CD14-positive monocyte (primary cell): ENCODE measurements at regions not wholly inside any gene's neighbourhood (a gene's known extent, or its start where the extent isn't known, plus 50 kb on each side); places are given as distances from the start of the nearest gene placed in this dataset.

ENCODE experiments used
- DNase-seq, 3 donors: peaks; one replicate each; pipeline ENCODE4 v3.0.0-alpha.2; 2011 to 2022
- H2AFZ ChIP-seq: 2 replicates; pipeline ENCODE4 v1.6.0; 2012; ENCODE audit warnings: mild to moderate bottlenecking, low read depth, low read length, inconsistent platforms; ENCODE audit not compliant: insufficient read depth, poor library complexity, severe bottlenecking
- H3K27ac ChIP-seq, 2 donors: 1 replicate in 1 of 2; 2 replicates in 1 of 2; pipeline ENCODE4 v1.5.1; 2012 to 2013; ENCODE audit warnings: low read length in 2 of 2, control low read depth in 1 of 2, inconsistent platforms in 1 of 2, low read depth in 1 of 2, mild to moderate bottlenecking in 1 of 2
- H3K27me3 ChIP-seq, 2 donors: one replicate each; pipeline versions ENCODE4 v1.6.0 to v1.6.1; 2011 to 2013; ENCODE audit warnings: low read length in 2 of 2; ENCODE audit not compliant: control insufficient read depth in 2 of 2, insufficient read depth in 2 of 2
- H3K36me3 ChIP-seq, 2 donors: replicated peaks in 1 of 2; 1 replicate in 1 of 2; 2 replicates in 1 of 2; pipeline versions ENCODE4 v1.5.1 to v1.6.1; 2012 to 2013; ENCODE audit warnings: low read length in 2 of 2, control low read depth in 1 of 2, inconsistent platforms in 1 of 2, mild to moderate bottlenecking in 1 of 2; ENCODE audit not compliant: insufficient read depth in 2 of 2, control insufficient read depth in 1 of 2
- H3K4me1 ChIP-seq, 2 donors: 1 replicate in 1 of 2; 2 replicates in 1 of 2; pipeline versions ENCODE4 v1.5.1 to v1.6.1; 2012 to 2013; ENCODE audit warnings: low read length in 2 of 2, control low read depth in 1 of 2, inconsistent platforms in 1 of 2, mild to moderate bottlenecking in 1 of 2, moderate library complexity in 1 of 2; ENCODE audit not compliant: insufficient read depth in 2 of 2, control insufficient read depth in 1 of 2
- H3K4me2 ChIP-seq: replicated peaks from 2 replicates; pipeline ENCODE3; 2012; ENCODE audit warnings: low read length, moderate library complexity, mild to moderate bottlenecking; ENCODE audit not compliant: poor library complexity, severe bottlenecking; ENCODE audit errors: extremely low read depth
- H3K4me3 ChIP-seq, 3 experiments: fragments of 200-600 bp in 1 of 3; sonication (generic) in 1 of 3; replicated peaks in 1 of 3; 1 replicate in 2 of 3; 2 replicates in 1 of 3; pipeline ENCODE4 v1.5.1; 2011 to 2013; ENCODE audit warnings: low read length in 3 of 3, mild to moderate bottlenecking in 3 of 3, control low read depth in 2 of 3, low read depth in 2 of 3, inconsistent platforms in 1 of 3, moderate library complexity in 1 of 3
- H3K79me2 ChIP-seq: 2 replicates; pipeline ENCODE4 v1.6.0; 2012; ENCODE audit warnings: mild to moderate bottlenecking, control low read depth, inconsistent platforms, low read length, moderate library complexity; ENCODE audit not compliant: insufficient read depth
- H3K9ac ChIP-seq: 2 replicates; pipeline ENCODE4 v1.6.0; 2017; ENCODE audit warnings: low read length, mild to moderate bottlenecking; ENCODE audit not compliant: insufficient read depth, poor library complexity, severe bottlenecking
- H3K9me3 ChIP-seq, 2 donors: replicated peaks in 1 of 2; 1 replicate in 1 of 2; 2 replicates in 1 of 2; pipeline versions ENCODE4 v1.5.1 to v1.6.1; 2012 to 2013; ENCODE audit warnings: low read length in 2 of 2, control low read depth in 1 of 2; ENCODE audit not compliant: control insufficient read depth in 1 of 2, insufficient read depth in 1 of 2
- H4K20me1 ChIP-seq: 2 replicates; pipeline ENCODE4 v1.6.0; 2012; ENCODE audit warnings: mild to moderate bottlenecking, low read length, control low read depth, moderate library complexity; ENCODE audit not compliant: insufficient read depth
- H3K27ac Mint-ChIP-seq, 7 donors: one replicate each; pipeline ENCODE4 v1.8.0; 2020; ENCODE audit warnings: mild to moderate bottlenecking in 7 of 7, mixed read lengths in 7 of 7, moderate library complexity in 6 of 7, inconsistent platforms in 2 of 7
- H3K27me3 Mint-ChIP-seq, 3 donors: one replicate each; pipeline ENCODE4 v1.8.0; 2021 to 2022; ENCODE audit warnings: low read depth in 3 of 3, mild to moderate bottlenecking in 3 of 3, mixed read lengths in 3 of 3, moderate library complexity in 3 of 3, inconsistent platforms in 1 of 3
- H3K36me3 Mint-ChIP-seq, 2 donors: one replicate each; pipeline ENCODE4 v1.8.0; 2020; ENCODE audit warnings: mixed read lengths in 2 of 2, inconsistent platforms in 1 of 2, mild to moderate bottlenecking in 1 of 2
- H3K4me1 Mint-ChIP-seq: one replicate; pipeline ENCODE4 v1.8.0; 2020; ENCODE audit warnings: mild to moderate bottlenecking, mixed read lengths
- H3K4me3 Mint-ChIP-seq, 2 donors: one replicate each; pipeline ENCODE4 v1.8.0; 2020; ENCODE audit warnings: mild to moderate bottlenecking in 2 of 2, mixed read lengths in 2 of 2, moderate library complexity in 1 of 2
- H3K9me3 Mint-ChIP-seq, 7 donors: one replicate each; pipeline ENCODE4 v1.8.0; 2020 to 2022; ENCODE audit warnings: mixed read lengths in 7 of 7, mild to moderate bottlenecking in 6 of 7, moderate library complexity in 6 of 7, inconsistent platforms in 2 of 7
- whole genome bisulfite sequencing: methylation state at CpG from one replicate; pipeline ENCODE4 v1.1.5; 2013; ENCODE audit warnings: missing lambda C conversion rate; ENCODE audit not compliant: insufficient coverage; 5-methylcytosine and 5-hydroxymethylcytosine counted together
- intact Hi-C, 2 donors: fragments of 100-400 bp; cut with micrococcal nuclease; formaldehyde crosslinking; loops; one replicate each; pipeline versions ENCODE4 v1.15.0 to v1.15.1; 2023
- TF ChIP-seq, protein P1 (sequence below): fragments of 200-600 bp; IDR thresholded peaks from one replicate; pipeline ENCODE4 v1.8.0; 2022; ENCODE audit warnings: antibody characterized with exemption, mild to moderate bottlenecking

DNA sequence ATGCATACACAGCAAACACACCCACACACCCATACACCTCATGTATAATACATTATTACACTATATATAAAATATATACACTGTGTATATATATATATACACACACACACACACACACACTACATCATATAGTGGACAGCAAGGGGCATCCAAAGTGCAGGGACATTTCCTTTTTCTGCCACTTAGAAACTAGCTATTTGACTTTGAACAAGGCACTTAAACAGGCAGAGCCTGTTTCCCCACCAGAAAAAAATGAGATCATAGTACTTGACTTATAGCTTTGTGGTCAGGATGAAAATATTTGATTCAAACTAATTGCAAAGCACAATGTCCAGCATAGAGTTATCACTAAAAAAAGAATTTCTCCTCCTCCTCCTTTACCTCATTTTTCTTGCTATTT is 254.3 kb upstream of the NPVF start:
- intact Hi-C loops, result no loop called here
- Histone ChIP-seq H3K4me1 (no peaks in the 10 kb centered on the region), H3K27ac (no peak overlapping the region)

DNA sequence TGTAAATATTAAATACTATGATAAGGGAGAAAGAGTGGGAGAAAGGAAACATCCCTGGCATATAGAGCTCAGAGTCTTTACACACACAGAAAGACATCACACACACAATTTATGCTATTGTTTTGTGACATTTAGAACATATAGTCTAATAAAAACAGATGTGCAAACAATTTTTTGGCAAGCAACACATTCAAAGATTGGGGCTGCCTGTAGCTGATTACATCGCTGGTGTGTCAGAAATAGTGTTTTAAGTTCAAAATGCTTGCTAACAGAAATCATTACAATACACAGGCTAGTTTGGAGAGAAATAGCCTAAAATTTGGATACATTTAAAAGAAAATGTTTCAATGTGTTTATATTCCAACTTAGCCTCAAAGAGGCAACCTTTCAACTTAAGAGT is 256.7 kb upstream of the NPVF start:
- H3K4me1 ChIP-seq, result no peaks in the 10 kb centered on the region
- intact Hi-C loops, result no loop called here
- H3K79me2 ChIP-seq, result no peaks in the 10 kb centered on the region
- H3K27me3 Mint-ChIP-seq, result peaks cover 0 to 2% (median 0%) of the 10 kb centered on the region in 3 donors
- no peaks in the 10 kb centered on the region for H3K36me3 ChIP-seq
- H3K4me3 Mint-ChIP-seq, result no peak overlapping the region
- no peak overlapping the region for H2AFZ ChIP-seq
- H3K27ac ChIP-seq, result no peak overlapping the region
- WGBS, result no CpG with 5 or more reads among the region's 1 CpG
- peaks cover 0 to 3% (median 0%) of the 10 kb centered on the region in 7 donors for H3K9me3 Mint-ChIP-seq
- H3K4me2 ChIP-seq, result no peak overlapping the region
- no peaks in the 10 kb centered on the region for H3K36me3 Mint-ChIP-seq
- no peak overlapping the region for H3K9ac ChIP-seq
- DNase-seq, result no peak
- H3K27ac Mint-ChIP-seq, result no peak overlapping the region
- H3K27me3 ChIP-seq, result no peaks in the 10 kb centered on the region
- TF ChIP-seq, protein P1, sequence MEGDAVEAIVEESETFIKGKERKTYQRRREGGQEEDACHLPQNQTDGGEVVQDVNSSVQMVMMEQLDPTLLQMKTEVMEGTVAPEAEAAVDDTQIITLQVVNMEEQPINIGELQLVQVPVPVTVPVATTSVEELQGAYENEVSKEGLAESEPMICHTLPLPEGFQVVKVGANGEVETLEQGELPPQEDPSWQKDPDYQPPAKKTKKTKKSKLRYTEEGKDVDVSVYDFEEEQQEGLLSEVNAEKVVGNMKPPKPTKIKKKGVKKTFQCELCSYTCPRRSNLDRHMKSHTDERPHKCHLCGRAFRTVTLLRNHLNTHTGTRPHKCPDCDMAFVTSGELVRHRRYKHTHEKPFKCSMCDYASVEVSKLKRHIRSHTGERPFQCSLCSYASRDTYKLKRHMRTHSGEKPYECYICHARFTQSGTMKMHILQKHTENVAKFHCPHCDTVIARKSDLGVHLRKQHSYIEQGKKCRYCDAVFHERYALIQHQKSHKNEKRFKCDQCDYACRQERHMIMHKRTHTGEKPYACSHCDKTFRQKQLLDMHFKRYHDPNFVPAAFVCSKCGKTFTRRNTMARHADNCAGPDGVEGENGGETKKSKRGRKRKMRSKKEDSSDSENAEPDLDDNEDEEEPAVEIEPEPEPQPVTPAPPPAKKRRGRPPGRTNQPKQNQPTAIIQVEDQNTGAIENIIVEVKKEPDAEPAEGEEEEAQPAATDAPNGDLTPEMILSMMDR, result no peak
- no peak overlapping the region for H3K4me3 ChIP-seq
- no peaks in the 10 kb centered on the region for H3K4me1 Mint-ChIP-seq
- H3K9me3 ChIP-seq, result no peaks in the 10 kb centered on the region
- no peaks in the 10 kb centered on the region for H4K20me1 ChIP-seq

More for the DNA sequence above, 254.3 kb upstream of the NPVF start:
- H3K36me3 ChIP-seq, result no peaks in the 10 kb centered on the region
- no peak for DNase-seq
- no peaks in the 10 kb centered on the region for H3K4me1 Mint-ChIP-seq
- H3K9ac ChIP-seq, result no peak overlapping the region
- no peaks in the 10 kb centered on the region for H3K27me3 Mint-ChIP-seq
- H3K79me2 ChIP-seq, result no peaks in the 10 kb centered on the region
- no peak overlapping the region for H2AFZ ChIP-seq
- no peaks in the 10 kb centered on the region for H3K36me3 Mint-ChIP-seq
- H3K4me3 ChIP-seq, result no peak overlapping the region
- no peaks in the 10 kb centered on the region for H4K20me1 ChIP-seq
- no peak overlapping the region for H3K4me2 ChIP-seq
- no peaks in the 10 kb centered on the region for H3K27me3 ChIP-seq
- peaks cover 0 to 2% (median 0%) of the 10 kb centered on the region in 7 donors for H3K9me3 Mint-ChIP-seq
- no peak overlapping the region for H3K4me3 Mint-ChIP-seq
- no peak overlapping the region for H3K27ac Mint-ChIP-seq
- TF ChIP-seq, protein P1, result no peak
- no peaks in the 10 kb centered on the region for H3K9me3 ChIP-seq
